GM12878 (cell line): ENCODE measurements at regions not wholly inside any gene's neighbourhood (a gene's known extent, or its start where the extent isn't known, plus 50 kb on each side); places are given as distances from the start of the nearest gene placed in this dataset.
"Not testable (repeated sequence)": the region's sequence is repeated elsewhere in the genome, so short reads cannot be mapped to it uniquely, and the experiment has no call there.

Experiments
- ATAC-seq: fragments of 200-7000 bp; cut with Tn5 transposase; 3 replicates; pipeline ENCODE4 v1.9.1; 2020; ENCODE audit warnings: mild to moderate bottlenecking, moderate library complexity
- BruUV-seq: library from RNA; stranded (reverse); fragments of 400-500 nt; replicated peaks from 2 replicates; lab custom pipeline; 2021; lab: Mats Ljungman, UMichigan
- CTCF ChIA-PET: fragments of 300-600 bp; sonication (Branson Sonifier 250); formaldehyde crosslinking; extraction: SDS; loops from one replicate; lab custom pipeline; 2021; ENCODE audit warnings: inconsistent platforms; lab: Yijun Ruan, JAX
- POLR2A ChIA-PET: fragments of 350-600 bp; formaldehyde crosslinking; extraction: SDS; loops from one replicate; lab custom pipeline; 2021; ENCODE audit warnings: inconsistent platforms; lab: Charles Lee
- RAD21 ChIA-PET: fragments of 300-600 bp; sonication (Branson Sonifier 250); formaldehyde crosslinking; loops from one replicate; lab custom pipeline; 2023; ENCODE audit warnings: antibody characterized with exemption; ENCODE audit not compliant: unreplicated experiment; lab: Charles Lee
- SMC1A ChIA-PET: fragments of 300-600 bp; sonication (Branson Sonifier 250); formaldehyde crosslinking; loops from one replicate; lab custom pipeline; 2023; ENCODE audit not compliant: unreplicated experiment, uncharacterized antibody; lab: Charles Lee
- DNase-seq: peaks from one replicate; pipeline ENCODE4 v3.0.0-alpha.2; 2011; ENCODE audit warnings: low read depth, low spot score
- FAIRE-seq: peaks from 3 replicates; lab custom pipeline; 2011; peaks lifted over from hg19 to GRCh38; lab: Jason Lieb, UNC
- H2AFZ ChIP-seq: 2 replicates; pipeline ENCODE4 v1.6.0; 2011; ENCODE audit warnings: low read depth, low read length, control low read depth; ENCODE audit not compliant: control insufficient read depth
- H3K27ac ChIP-seq: 2 replicates; pipeline ENCODE4 v1.5.1; 2011; ENCODE audit warnings: control low read depth; ENCODE audit not compliant: control insufficient read depth, insufficient read depth
- H3K27me3 ChIP-seq, 2 experiments: replicated peaks in 1 of 2; 2 replicates each; pipeline versions ENCODE4 v1.6.0 to v1.6.1; 2011; ENCODE audit warnings: low read length in 1 of 2; ENCODE audit not compliant: control insufficient read depth in 2 of 2, insufficient read depth in 2 of 2
- H3K36me3 ChIP-seq, 2 experiments: 2 replicates each; pipeline ENCODE4 v1.5.1; 2011; ENCODE audit warnings: low read length in 1 of 2; ENCODE audit not compliant: control insufficient read depth in 2 of 2, insufficient read depth in 2 of 2
- H3K4me1 ChIP-seq: 2 replicates; pipeline ENCODE4 v1.6.1; 2011; ENCODE audit warnings: mild to moderate bottlenecking, low read length, moderate library complexity, mixed read lengths; ENCODE audit not compliant: control insufficient read depth, insufficient read depth
- H3K4me2 ChIP-seq: 2 replicates; pipeline ENCODE4 v1.6.0; 2011; ENCODE audit warnings: control low read depth; ENCODE audit not compliant: control insufficient read depth, insufficient read depth
- H3K4me3 ChIP-seq: fragments of 200-600 bp; sonication (generic); 2 replicates; pipeline ENCODE4 v1.5.1; 2016
- H3K79me2 ChIP-seq: 2 replicates; pipeline ENCODE4 v1.6.0; 2011; ENCODE audit warnings: low read length; ENCODE audit not compliant: control insufficient read depth, insufficient read depth
- H3K9ac ChIP-seq: 2 replicates; pipeline ENCODE4 v1.8.0; 2011; ENCODE audit warnings: low read length, control low read depth, mixed read lengths; ENCODE audit not compliant: control insufficient read depth, insufficient read depth
- H3K9me3 ChIP-seq: replicated peaks from 3 replicates; pipeline ENCODE4 v1.5.1; 2011; ENCODE audit warnings: mild to moderate bottlenecking, low read length; ENCODE audit not compliant: control insufficient read depth, insufficient read depth
- H4K20me1 ChIP-seq: 2 replicates; pipeline ENCODE4 v1.6.0; 2011; ENCODE audit not compliant: control insufficient read depth, insufficient read depth
- WGBS: methylation state at CpG from one replicate; pipeline ENCODE4 v1.1.6; 2016; ENCODE audit warnings: low lambda C conversion rate; ENCODE audit not compliant: insufficient replicate concordance, insufficient coverage; ENCODE audit errors: missing lambda C conversion rate; 5-methylcytosine and 5-hydroxymethylcytosine counted together
- in situ Hi-C: fragments of 300-500 bp; cut with MboI; formaldehyde crosslinking; loops from 9 replicates; pipeline ENCODE4 v1.14.3; 2018; ENCODE audit warnings: mixed read lengths
- intact Hi-C: fragments of 100-400 bp; cut with micrococcal nuclease; formaldehyde crosslinking; loops from one replicate; pipeline ENCODE4 v1.14.2; 2022; ENCODE audit not compliant: unreplicated experiment

DNA sequence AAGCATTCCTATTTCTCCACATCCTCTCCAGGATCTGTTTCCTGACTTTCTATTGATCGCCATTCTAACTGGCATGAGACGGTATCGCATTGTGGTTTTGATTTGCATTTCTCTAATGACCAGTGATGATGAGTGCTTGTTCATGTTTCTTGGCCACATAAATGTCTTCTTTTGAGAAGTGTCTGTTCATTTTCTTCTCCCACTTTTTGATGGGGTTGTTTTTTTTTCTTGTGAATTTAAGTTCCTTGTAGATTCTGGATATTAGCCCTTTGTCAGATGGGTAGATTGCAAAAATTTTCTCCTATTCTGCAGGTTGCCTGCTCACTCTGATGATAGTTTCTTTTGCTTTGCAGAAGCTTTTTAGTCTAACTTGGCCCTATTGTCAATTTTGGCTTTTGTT lies 191.8 kb downstream of the EDEM1 start:
- POLR2A ChIA-PET, intact Hi-C loops: not testable (repeated sequence)

DNA sequence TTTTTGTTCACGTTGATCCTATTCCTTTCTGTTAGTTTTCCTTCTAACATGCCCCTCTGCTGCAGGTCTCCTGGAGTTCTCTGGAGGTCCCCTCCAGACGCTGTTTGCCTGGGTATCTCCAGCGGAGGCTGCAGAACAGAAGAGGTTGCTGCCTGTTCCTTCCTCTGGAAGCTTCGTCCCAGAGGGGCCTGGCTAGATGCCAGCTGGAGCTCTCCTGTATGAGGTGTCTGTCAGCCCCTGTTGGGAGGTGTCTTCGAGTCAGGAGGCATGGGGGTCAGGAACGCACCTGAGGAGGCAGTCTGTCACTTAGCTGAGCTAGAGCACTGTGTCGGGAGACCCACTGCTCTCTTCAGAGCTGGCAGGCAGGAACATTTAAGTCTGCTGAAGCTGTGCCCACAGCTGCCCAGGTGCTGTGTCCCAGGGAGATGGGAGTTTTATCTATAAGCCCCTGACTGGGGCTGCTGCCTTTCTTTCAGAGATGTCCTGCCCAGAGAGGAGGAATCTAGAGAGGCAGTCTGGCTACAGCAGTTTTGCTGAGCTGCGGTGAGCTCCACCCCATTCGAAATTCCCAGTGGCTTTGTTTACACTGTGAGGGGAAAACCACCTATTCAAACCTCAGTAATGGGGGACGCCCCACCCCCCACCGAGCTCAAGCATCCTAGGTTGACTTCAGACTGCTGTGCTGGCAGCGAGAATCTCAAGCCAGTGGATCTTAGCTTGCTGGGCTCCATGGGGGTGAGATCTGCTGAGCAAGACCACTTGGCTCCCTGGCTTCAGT lies 196.2 kb downstream of the EDEM1 start:
- WGBS = 29% methylated on average over 12 of the region's 12 CpGs
- H4K20me1 ChIP-seq, FAIRE-seq, H3K4me1 ChIP-seq, BruUV-seq, H3K79me2 ChIP-seq, CTCF ChIA-PET, intact Hi-C loops, RAD21 ChIA-PET, ATAC-seq, POLR2A ChIA-PET, in situ Hi-C loops, H3K27me3 ChIP-seq, SMC1A ChIA-PET, H3K27ac ChIP-seq, H3K9ac ChIP-seq, H3K4me3 ChIP-seq, H3K4me2 ChIP-seq, H2AFZ ChIP-seq, DNase-seq, H3K36me3 ChIP-seq, H3K9me3 ChIP-seq: not testable (repeated sequence)

More for the DNA sequence above, 191.8 kb downstream of the EDEM1 start:
- CTCF ChIA-PET, H3K9me3 ChIP-seq, H3K36me3 ChIP-seq, FAIRE-seq, H3K79me2 ChIP-seq, H3K4me2 ChIP-seq, DNase-seq, in situ Hi-C loops, H3K9ac ChIP-seq, RAD21 ChIA-PET, H2AFZ ChIP-seq, H4K20me1 ChIP-seq, H3K4me3 ChIP-seq, BruUV-seq, SMC1A ChIA-PET, ATAC-seq, H3K27me3 ChIP-seq, H3K4me1 ChIP-seq, H3K27ac ChIP-seq: not testable (repeated sequence)
- 93% methylated on average over 3 of the region's 3 CpGs for WGBS
